ENCODE measurements at regions not wholly inside any gene's neighbourhood (a gene's known extent, or its start where the extent isn't known, plus 50 kb on each side); places are given as distances from the start of the nearest gene placed in this dataset.
"Not testable (repeated sequence)": the region's sequence is repeated elsewhere in the genome, so short reads cannot be mapped to it uniquely, and the experiment has no call there.

GRCh38 chr9:67708109-67708508 lies 150.6 kb upstream of the ANKRD20A1 start:
- DNase-seq; H3K27ac ChIP-seq; H3K36me3 ChIP-seq; intact Hi-C loops (cut with DNase I); H3K4me3 ChIP-seq; H3K4me1 ChIP-seq; H3K27me3 ChIP-seq; H3K9me3 ChIP-seq: not testable (repeated sequence)
- WGBS, 2 donors: no CpG with 5 or more reads among the region's 2 CpGs

- H3K9me3 ChIP-seq; DNase-seq; intact Hi-C loops (cut with DNase I); H3K27ac ChIP-seq; H3K27me3 ChIP-seq; H3K4me1 ChIP-seq; H3K4me3 ChIP-seq; H3K36me3 ChIP-seq: not testable (repeated sequence)
- no CpG with 5 or more reads among the region's 32 CpGs for WGBS, 2 donors
These were observed 147.3 kb upstream of the ANKRD20A1 start for GRCh38 chr9:67711429-67711828.

- H3K4me3 ChIP-seq; H3K9me3 ChIP-seq; H3K36me3 ChIP-seq; DNase-seq; H3K27me3 ChIP-seq; intact Hi-C loops (cut with DNase I); H3K4me1 ChIP-seq: not testable (repeated sequence)
- peak overlapping the region in 2 of 4 donors; percentile 58 to 63 for H3K27ac ChIP-seq
- 27 to 42% methylated on average over 3 to 5 of the region's 10 CpGs for WGBS, 2 donors
These were observed 146.8 kb upstream of the ANKRD20A1 start for GRCh38 chr9:67711931-67712330.

GRCh38 chr9:67712956-67713355 lies 145.8 kb upstream of the ANKRD20A1 start:
- H3K9me3 ChIP-seq; H3K4me3 ChIP-seq; H3K4me1 ChIP-seq; intact Hi-C loops (cut with DNase I); DNase-seq; H3K36me3 ChIP-seq; H3K27ac ChIP-seq; H3K27me3 ChIP-seq: not testable (repeated sequence)
- 26 to 33% methylated on average over 2 to 3 of the region's 9 CpGs for WGBS, 2 donors

- H3K4me1 ChIP-seq; H3K36me3 ChIP-seq; H3K4me3 ChIP-seq; H3K27me3 ChIP-seq; H3K9me3 ChIP-seq; intact Hi-C loops (cut with DNase I); H3K27ac ChIP-seq; DNase-seq: not testable (repeated sequence)
- WGBS, 2 donors: 60% methylated on average over 7 of the region's 28 CpGs; no CpG with 5 or more reads in 1 of the 2 donors
These were observed 140.8 kb upstream of the ANKRD20A1 start for GRCh38 chr9:67717830-67718388.

- H3K36me3 ChIP-seq; H3K4me3 ChIP-seq; H3K9me3 ChIP-seq; DNase-seq; H3K27ac ChIP-seq; intact Hi-C loops (cut with DNase I); H3K4me1 ChIP-seq; H3K27me3 ChIP-seq: not testable (repeated sequence)
- 95% methylated on average over 4 of the region's 16 CpGs; no CpG with 5 or more reads in 1 of the 2 donors for WGBS, 2 donors
These were observed 138.2 kb upstream of the ANKRD20A1 start for GRCh38 chr9:67720491-67720890.

GRCh38 chr9:67722460-67723090 lies 136.2 kb upstream of the ANKRD20A1 start:
- H3K27me3 ChIP-seq; H3K4me3 ChIP-seq; intact Hi-C loops (cut with DNase I); H3K4me1 ChIP-seq; DNase-seq; H3K36me3 ChIP-seq; H3K9me3 ChIP-seq; H3K27ac ChIP-seq: not testable (repeated sequence)
- WGBS, 2 donors: no CpG with 5 or more reads among the region's 41 CpGs

- DNase-seq; H3K36me3 ChIP-seq; H3K4me1 ChIP-seq; H3K9me3 ChIP-seq; intact Hi-C loops (cut with DNase I); H3K27me3 ChIP-seq: not testable (repeated sequence)
- WGBS, 2 donors: 0% methylated on average over 2 of the region's 15 CpGs; no CpG with 5 or more reads in 1 of the 2 donors
- peak overlapping the region in 2 of 4 donors; percentile 54 to 73 for H3K27ac ChIP-seq
- H3K4me3 ChIP-seq: peak overlapping the region; percentile 17 to 59 (median 44)
These were observed 135.5 kb upstream of the ANKRD20A1 start for GRCh38 chr9:67723185-67723584.

- peak overlapping the region in 3 of 4 donors; percentile 34 to 54 (median 38) for H3K4me3 ChIP-seq
These were observed 133.8 kb upstream of the ANKRD20A1 start for GRCh38 chr9:67724885-67725284.

GRCh38 chr9:67726213-67726988 lies 132.3 kb upstream of the ANKRD20A1 start:
- H3K27ac ChIP-seq: peak overlapping the region in 2 of 4 donors; percentile 36 to 52
- intact Hi-C loops (cut with DNase I); H3K4me1 ChIP-seq; H3K36me3 ChIP-seq; H3K27me3 ChIP-seq; DNase-seq; H3K9me3 ChIP-seq: not testable (repeated sequence)
- WGBS, 2 donors: no CpG with 5 or more reads among the region's 58 CpGs
- H3K4me3 ChIP-seq: peak overlapping the region in 3 of 4 donors; percentile 34 to 58 (median 38)

More at GRCh38 chr9:67724885-67725284, 133.8 kb upstream of the ANKRD20A1 start:
- H3K36me3 ChIP-seq; H3K27me3 ChIP-seq; H3K27ac ChIP-seq; DNase-seq; H3K9me3 ChIP-seq; intact Hi-C loops (cut with DNase I); H3K4me1 ChIP-seq: not testable (repeated sequence)
- WGBS, 2 donors: 61% methylated on average over 3 of the region's 11 CpGs; no CpG with 5 or more reads in 1 of the 2 donors

- H3K9me3 ChIP-seq; H3K27me3 ChIP-seq; H3K4me3 ChIP-seq; intact Hi-C loops (cut with DNase I); H3K36me3 ChIP-seq; H3K27ac ChIP-seq; H3K4me1 ChIP-seq; DNase-seq: not testable (repeated sequence)
- no CpG with 5 or more reads among the region's 4 CpGs for WGBS, 2 donors
These were observed 95.6 kb upstream of the ANKRD20A1 start for GRCh38 chr9:67763133-67763532.

- DNase-seq; H3K9me3 ChIP-seq; intact Hi-C loops (cut with DNase I); H3K36me3 ChIP-seq; H3K4me1 ChIP-seq; H3K4me3 ChIP-seq; H3K27me3 ChIP-seq; H3K27ac ChIP-seq: not testable (repeated sequence)
- 82 to 89% methylated on average over 2 of the region's 3 CpGs for whole genome bisulfite sequencing, 2 donors
These were observed 86.9 kb upstream of the ANKRD20A1 start for GRCh38 chr9:67771807-67772206.

GRCh38 chr9:67800170-67800569 lies 58.6 kb upstream of the ANKRD20A1 start:
- H3K4me3 ChIP-seq; DNase-seq; intact Hi-C loops (cut with DNase I); H3K9me3 ChIP-seq; H3K27ac ChIP-seq; H3K4me1 ChIP-seq; H3K36me3 ChIP-seq; H3K27me3 ChIP-seq: not testable (repeated sequence)
- 80 to 83% methylated on average over 6 of the region's 7 CpGs for WGBS, 2 donors

Measured in esophagus squamous epithelium (tissue), 5 donors.